ENCODE measurements at regions not wholly inside any gene's neighbourhood (a gene's known extent, or its start where the extent isn't known, plus 50 kb on each side); places are given as distances from the start of the nearest gene placed in this dataset.

DNA sequence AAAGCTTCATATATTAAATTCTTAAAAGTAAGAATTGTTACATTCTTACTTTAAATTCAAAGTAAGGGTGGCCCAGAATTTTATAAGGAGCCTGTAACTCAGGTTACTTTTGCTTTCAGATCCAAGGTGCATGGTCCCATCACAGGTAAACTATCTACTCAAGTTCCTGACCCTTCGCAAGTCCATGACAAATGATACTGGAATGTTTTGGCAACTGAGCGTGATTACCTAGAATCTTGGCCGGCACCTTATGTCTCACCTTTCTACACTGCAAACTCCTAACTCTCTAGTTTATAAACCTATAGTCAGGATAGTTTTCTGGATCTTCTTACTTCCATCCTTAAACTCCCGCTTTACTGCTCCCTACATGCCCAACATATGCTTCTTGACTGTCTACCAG, 67.9 kb upstream of the HMGN3 start:
- DNase-seq: no peak

DNA sequence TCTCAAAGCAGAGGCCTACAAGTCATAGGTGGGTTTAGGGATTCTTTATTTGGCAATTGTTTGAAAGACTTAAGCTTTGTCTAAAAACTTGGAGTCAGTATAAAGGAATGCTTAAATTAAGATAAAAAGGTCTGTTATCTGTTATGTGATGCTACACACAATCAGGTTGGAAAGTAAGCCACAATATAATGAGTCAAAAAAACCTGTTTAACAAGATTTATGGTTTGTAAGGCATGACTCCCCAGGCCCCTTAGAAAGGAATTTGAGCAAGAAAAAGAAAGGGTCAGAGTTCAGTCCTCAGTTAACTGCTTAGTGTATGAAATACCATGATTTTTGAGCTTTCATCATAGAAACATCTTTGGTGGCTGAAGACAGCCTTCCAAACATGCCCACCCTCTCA, 66.8 kb upstream of the HMGN3 start:
- no peak for DNase-seq

DNA sequence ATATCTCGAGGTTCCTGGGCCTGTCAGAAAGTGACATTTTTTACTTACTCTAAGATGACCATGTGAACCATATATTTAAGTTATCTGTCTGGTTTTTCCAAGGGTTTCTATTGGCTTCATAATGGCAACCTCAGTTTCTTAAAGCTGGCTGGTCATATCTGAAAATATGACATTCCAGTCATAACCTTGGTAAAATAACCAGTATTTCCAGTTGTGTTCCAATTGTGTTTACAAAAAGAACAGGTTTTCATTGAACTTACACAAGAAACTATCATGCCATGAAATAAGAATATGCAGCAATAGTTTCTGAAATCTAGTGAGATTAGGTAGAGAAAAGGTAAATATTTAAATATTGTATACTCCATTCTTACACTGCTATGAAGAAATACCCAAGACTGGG, 61.7 kb upstream of the HMGN3 start:
- no peak for DNase-seq

Data from dermis blood vessel endothelial cell (primary cell).